HG03108 (cell line): ENCODE measurements at regions not wholly inside any gene's neighbourhood (a gene's known extent, or its start where the extent isn't known, plus 50 kb on each side); places are given as distances from the start of the nearest gene placed in this dataset.
"Not testable (repeated sequence)": the region's sequence is repeated elsewhere in the genome, so short reads cannot be mapped to it uniquely, and the experiment has no call there.

Source experiments
- ATAC-seq: cut with Tn5 transposase; IDR thresholded peaks from one replicate; pipeline ENCODE4 v1.9.1; 2021; ENCODE audit warnings: moderate library complexity; ENCODE audit not compliant: unreplicated experiment

DNA sequence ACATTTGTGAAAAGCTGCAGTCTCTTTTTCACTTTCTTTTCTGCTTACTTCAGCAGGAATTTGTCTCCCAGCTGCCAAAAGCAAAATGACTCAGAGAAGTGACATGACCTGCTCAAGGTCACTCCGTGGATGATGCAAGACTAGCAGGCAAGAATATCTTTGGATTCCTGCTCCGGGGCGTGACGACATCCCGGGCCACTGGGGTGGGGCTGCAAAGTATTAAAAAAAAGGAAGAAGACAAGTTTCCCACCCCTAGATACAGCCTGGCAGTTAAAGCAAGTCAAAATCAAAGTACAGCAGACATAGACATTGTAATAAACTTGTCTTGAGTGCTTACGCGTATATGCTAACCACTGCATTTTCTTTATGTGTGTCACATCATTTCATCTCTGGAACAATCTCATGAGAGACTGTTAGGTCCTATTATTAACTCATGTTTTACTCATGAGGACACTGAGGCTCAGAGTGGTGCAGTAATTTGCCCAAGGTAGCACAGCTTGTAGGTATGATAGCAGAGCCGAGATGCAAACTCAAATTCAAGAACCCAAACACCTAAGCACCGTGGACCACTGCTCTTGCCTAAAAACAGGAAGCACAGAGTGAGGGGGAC is 485.2 kb upstream of the PROK2 start:
- no peak for ATAC-seq

DNA sequence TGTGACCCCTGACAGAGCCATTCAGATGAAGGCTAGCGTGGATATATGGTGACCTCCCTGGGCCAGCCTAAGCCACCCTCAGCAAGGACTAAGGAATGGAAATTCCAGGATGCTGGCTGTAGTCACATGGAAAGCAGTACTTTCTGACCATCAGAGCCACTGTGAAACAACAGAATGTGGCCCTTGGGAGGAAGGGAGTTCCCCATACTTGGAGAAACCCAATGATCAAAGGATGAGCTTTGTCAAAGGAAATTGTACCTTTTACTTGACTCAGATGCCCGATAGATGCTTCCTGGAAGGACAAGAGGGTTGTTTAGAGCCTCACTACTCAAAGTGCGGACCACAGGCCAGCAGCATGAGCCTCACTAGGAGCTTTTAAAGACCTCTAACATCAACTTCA is 484.5 kb upstream of the PROK2 start:
- no peak for ATAC-seq

DNA sequence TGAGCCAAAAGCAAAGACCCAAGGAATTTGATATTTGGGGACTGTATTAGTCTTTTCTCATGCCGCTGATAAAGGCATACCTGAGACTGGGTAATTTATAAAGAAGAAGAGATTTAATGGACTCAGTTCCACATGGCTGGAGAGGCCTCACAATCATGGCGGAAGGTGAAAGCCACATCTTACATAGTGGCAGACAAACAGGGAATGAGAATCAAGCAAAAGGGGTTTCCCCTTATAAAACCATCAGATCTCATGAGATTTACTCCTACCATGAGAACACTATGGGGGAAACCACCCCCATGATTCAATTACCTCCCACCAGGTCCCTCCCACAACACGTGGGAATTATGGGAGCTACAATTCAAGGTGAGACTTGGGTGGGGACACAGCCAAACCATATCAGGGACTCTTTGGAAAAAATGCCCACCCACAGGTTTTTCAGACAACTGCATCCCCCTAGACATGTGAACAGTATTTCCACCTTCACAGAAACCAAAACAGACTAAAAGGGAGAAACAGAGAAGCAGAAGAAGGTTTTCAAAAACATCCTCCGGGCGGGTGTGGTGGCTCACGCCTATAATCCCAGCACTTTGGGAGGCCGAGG is 482.1 kb upstream of the PROK2 start:
- not testable (repeated sequence) for ATAC-seq

DNA sequence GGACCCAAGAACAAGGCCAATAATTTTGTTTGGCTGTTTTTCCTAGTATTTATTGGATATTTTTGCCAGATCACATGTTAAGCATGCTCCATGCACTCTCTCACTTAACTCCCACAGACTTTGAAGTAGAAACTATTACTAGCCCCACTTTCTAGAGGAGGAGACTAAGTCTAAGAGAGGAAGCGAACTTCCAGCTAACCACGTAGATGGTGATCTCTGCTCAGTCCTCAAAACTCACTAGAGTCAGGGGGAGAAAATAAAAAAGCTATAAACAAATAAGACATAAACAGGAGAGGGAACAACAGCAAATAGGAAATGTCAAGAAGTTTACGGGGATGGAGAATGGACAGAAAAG is 481.0 kb upstream of the PROK2 start:
- ATAC-seq = no peak

DNA sequence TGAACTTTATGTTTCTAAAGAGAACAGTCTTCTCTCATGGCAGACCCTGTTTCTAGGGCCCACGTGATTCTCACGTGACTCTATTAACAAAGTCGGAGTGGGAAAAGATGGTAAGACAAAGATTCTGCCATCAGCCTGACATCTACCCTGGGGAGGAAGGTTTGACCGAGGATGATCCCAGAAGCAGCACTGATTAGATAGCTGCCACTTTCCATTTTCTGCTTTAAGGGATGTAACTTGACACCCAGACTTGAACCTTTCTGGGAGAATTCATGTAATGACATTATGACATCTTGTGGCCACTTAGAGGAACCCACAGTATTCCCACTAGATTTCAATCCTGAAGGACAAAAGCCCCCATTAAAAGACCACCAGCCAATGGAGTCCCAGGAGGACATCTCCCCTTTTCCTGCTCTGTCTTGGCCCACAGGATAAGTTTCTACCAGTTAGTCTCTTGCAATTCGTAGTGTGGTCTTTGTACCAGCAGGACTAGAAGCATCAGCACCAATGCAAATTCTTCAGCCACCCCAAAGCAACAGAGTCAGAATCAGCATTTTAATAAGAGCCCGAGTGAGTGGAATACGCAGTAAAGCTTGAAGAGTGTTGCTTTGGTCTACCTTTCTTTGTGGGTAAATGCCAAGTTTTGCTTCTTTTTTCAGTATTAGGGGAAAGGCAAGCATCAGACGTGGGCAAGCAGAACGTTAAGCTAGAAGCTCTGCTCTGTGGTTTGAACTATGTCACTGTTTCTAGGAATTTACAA is 480.5 kb upstream of the PROK2 start:
- no peak for ATAC-seq

DNA sequence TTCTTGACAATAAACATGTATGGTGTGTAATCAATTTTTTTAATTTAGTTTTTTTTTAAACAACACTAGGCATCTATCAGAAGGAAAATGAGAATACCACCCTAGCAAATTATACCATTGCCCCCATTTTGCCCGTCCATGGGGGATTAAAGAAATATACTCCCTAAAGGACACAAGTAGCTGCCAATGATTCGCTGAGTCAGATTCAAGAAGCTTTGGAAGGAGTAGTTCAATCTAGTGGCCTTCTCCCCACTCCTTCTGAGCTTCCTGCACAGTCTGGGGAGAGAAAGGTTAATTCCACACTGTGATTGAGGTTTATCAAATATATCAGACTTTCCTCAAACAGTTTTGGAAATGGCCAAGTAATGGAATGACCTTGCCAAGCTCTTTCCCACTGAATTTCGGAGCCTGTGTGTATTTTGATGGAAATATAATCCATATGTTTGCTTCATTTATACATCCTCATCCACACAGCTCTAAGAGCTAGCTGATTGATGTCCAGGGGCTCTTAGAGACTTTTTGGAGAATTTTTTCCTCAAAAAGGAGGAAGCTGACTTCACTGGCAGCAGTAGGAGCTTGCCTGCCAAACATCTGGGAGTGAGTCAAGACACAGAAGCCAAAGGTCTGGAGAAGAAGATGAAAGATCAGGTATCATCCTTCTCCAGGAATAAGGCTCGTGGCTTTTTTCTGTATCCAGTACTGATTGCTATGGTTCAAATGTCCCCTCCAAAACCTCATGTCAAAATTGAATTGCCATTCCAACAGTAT is 478.5 kb upstream of the PROK2 start:
- no peak for ATAC-seq

DNA sequence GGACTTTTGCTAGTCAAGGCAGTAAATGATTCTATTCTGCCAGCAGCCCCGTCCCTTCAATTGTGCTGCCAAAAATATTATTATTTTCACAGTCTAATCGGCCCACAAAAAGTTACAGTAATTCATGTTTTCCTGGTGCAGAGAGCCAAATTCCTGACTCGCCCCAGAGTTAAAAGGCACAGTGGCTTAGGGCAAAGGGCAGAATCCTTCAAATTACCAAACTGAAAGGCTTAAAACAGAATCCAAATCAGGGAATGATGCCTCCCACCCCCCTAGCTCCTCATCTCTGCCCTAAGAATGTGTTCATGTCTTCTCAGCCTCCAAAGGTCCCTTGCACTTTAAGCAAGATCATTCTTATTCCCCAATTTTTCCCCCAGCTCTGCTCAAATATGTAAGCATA is 477.8 kb upstream of the PROK2 start:
- ATAC-seq = no peak

DNA sequence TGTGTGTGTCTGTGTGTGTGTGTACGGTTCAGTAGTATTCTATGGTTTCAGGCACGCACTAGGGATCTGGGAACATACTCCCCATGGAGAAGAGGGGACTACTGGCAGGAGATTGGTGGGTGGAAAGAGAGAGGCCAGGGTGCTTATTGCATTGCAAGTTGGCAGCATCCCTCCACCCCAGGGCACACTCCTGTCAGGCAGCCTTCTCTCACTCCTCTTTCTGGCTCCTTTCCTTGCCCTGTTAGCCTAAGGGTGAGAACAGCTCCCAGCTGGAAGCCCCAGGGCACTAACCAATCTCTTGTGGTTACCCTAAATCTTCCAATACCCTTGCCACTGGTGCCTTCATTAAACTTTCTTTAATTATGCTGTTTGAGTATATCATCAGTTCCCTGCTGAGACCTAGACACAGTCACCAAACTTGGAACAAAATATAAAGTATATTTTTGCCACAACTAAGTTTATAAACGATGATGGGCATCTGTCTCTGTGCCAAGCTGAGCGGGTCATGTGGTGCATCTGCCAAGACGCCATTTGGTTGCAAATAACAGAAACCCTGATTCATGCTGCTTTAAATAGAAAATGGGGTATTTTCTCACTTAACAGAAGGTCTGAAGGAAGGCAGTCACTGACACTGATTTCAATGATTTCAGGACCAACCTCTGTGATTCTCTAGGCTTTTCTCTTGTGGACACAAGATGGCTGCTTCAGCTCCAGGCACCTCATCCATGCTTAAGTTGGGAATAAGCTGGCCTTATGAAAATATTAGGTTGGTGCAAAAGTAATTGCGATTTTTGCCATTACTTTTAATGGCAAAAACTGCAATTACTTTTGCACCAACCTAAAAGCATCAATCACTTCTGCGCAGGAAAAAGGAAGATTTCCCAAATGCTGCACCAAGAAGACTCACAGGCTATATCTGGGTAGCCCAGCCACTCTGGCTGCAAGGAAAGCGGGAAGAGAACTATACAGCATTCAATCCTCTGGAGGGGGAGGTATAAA is 476.9 kb upstream of the PROK2 start:
- ATAC-seq = no peak

DNA sequence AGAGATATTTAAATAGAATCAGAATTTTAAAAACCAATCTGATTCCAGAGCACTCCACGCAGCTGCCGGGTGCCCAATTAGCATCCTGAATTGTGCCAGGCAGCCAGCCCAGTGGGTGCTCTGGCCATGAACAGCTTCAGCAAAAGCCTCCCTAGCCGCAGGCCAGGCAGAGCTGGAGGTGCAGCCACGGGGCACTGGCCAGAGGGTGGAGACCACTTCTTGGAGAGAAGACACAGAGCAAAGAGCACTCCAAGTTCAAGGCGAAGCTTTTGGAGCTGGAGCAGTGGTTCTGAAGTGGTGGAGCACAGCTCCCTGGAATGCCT is 475.6 kb upstream of the PROK2 start:
- ATAC-seq = no peak

DNA sequence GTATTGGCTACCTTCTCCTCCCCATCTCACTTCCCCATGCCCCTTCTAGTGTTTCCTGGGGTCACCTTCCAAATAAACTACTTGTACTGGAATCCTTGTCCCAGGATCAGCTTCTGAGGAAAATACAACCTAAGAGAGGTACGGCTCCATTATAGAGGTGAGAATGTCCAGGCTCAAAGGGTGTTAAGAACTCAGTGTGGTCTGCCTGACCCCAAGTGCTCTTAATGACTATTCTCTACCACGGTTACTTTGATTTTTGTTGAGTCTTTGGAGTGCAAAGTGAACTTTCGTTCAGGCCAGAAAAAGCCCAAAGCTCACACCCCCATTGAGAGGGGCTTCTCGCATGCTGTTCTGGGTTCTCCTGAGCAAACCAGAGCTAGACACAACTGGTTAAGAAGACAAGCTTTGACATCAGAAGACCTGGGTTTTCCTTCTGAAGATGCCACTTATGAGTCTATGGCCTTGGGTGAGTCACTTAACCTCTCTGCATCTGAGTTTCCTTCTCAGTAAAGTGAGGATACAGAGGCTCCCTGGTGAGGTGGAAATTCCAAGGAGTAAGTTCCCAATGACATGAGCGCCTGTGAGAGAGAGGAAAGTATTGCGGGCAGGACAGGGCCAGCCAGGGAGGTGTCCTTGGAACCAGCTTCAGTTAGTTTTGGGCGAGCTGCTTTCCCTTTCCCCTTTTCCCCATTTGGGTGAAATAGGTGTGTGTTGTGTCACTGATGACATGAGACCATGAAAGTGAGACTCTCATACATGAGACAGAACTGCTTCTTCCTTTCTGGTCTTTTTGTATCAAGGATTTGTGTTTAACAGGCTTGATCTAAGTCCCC is 475.0 kb upstream of the PROK2 start:
- no peak for ATAC-seq

DNA sequence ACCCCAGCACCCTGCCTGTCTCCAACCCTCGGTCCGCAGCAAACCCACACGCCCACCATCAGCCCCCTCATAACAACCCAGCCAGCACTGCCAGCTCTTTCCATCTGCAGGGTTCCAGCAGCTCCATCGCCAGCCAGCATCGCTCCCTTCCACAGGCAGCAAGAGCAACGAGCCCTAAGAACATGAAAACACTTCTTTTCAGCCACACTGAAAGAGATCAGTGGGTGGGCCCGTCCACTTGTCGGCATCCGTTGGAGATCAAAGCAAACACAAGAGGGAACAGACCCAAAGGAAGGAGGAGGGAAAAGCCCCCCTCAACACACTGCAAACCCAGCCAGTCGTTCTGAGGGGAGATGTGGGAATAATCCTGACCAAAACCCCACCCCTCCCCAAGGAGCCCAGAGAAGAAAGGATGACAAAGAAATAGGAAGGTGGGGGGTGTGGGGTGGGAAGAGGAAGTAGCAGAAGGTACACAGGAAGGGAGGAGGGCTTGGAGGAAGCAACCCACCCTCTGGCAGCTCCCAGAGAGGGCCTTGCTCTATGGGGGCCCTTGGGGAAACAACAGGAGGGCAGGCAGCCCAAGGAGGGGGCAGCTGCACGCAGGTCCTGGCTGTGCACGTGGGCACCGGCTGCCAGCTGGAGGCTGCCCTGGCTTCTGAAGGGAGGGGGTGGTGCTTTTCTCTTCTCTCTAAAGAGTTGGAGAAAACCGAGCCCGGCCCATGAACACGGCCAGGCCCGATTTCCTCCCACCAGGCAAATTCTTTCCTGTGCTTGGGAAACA is 473.6 kb upstream of the PROK2 start:
- no peak for ATAC-seq

DNA sequence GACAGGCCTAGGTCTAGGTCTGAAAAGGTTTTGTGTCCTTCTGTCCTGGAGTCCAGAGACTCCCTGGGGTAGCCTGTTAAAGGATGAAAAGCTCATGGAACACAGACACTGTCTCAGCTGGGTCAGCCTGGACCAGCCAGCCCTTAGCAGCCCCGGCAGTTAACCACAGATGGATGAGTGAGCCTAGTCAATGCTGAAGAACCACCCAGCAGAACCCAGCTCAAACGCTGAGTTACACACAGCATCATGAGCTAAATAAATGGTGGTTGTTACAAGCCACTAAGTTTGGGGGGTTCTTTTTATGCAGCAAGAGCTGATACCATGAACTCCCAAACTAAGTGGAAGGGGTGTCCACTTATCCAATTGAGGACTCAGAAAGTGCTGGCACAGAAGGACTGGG is 472.8 kb upstream of the PROK2 start:
- ATAC-seq = no peak

DNA sequence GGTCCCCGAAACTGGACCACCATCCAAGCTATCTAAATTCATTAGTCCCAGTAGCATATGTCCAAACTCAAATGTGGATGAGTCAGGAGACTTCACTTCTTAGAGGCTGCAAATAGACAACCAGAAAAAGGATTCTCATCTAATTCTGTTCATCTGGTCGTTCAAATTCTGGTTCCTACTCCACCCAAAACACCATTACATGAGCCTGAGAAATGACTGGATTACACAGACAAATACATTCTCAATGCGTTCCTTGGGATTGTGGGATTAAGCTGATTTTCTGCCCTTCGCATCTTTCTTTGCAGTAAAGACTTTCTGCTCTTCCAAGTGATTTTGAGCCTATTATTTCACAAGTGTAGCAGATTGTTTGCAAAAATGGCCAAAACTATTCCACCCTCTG is 472.3 kb upstream of the PROK2 start:
- ATAC-seq = no peak

DNA sequence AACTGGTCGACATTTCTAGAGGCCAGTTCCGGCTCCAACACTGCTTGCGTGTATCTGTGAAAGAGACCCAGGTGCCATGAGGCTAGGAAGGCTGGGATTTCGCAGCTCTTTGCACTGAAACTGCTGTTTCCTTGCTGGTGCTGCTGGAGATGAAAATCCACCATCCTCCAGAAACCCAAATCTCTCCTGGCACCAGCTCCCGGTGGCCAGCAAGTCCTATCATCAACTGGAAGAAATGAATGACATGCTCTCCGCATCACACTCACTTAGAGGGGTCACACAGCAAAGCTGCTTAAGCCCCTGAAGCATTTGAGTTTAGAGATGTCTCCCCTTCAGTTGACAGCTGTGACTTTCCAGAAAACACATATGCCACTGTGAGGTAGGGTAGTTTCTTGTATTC is 471.8 kb upstream of the PROK2 start:
- ATAC-seq = no peak

DNA sequence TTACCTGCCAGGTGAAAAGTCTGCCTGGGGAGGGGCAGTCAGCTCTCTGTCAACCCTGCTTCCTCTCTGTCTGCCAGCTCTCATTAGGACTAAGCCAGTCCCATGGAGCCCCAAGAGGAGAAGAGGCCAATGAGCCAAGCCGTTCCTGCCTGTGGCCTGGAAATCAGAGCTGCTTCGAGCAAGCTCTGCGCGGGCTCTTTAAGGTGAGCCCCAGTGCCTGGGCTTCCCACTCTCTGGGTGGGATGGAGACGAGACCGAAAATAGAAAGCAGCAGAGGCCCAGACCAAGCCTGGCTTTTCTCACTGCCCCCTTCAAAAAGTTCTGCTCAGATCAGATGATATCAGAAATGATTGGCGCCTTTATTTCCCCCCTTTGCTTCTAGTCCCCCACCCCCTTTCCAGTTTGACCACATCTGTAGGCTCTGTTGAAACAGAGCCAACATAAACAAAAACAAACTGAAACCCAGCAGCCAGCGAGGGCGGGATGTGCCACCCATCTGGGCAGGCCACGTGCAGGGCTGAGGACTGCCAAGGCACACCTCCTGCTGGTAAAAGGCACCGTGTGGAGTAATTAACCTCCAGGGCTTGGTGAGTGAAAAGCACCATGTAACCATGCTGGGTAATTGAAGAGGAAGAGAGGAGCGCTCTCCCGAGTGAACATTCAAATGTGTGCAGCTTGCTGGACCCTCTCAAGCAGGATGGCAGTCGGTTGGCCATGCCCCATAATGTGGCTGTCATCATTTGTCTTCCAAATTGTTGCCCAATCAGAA is 471.0 kb upstream of the PROK2 start:
- ATAC-seq = no peak

DNA sequence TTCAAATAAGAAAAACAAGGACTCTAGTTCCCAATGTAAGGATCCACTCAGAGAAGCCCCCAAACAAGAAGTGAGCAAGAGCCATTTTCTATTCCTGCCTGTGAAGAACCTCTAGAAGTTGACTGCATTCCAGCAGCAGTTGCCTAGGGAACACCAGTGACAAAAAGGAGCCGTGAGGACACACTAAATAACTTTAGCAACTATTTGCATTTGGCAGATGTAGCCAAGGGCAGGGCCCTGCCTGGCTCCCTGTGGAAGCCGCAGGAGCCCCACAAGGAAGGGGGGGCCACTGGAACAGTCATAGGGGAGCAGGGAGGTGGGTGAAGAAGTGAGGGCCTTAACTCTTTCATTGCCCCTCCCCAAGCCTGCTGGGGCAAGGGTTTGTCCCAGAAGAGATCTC is 470.2 kb upstream of the PROK2 start:
- ATAC-seq = no peak

DNA sequence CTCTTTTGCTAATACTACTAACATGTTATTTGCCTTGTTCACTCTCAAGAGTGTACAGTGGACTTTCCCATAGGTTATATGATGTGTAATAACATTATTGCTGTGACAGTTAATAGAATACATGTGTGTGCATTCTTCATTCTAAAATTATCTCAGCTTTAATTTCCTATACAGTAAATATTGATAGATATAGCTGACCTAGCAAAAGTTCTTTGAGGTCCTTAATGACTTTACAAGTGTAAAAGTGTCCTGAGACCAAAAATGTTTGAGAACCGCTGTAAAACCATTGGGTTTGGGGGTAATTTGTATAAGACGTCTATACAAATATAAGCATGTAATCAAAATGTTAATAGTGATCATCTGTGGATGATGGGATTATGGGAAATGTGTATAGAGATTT is 469.5 kb upstream of the PROK2 start:
- ATAC-seq = no peak

DNA sequence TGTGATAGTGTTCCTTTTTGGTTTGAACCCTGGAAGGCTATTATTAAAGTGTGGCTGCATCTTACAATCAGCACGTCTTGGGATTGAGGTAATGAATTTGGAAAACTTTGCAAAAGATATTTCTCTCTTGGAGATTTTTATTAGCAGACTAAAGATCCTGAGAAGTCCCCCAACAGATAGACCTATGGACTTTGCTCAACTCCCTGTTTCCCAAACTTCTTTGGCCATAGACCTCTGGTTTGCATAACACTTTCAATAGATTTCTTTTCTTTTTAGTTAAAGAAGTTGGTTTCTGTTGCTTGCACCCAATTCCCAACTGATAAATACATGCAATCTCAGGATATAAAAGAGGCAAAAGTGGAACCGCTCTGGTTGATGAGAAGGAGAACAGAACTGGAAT is 465.8 kb upstream of the PROK2 start:
- ATAC-seq = no peak
